Naive thymus-derived CD4-positive, alpha-beta T cell (primary cell): ENCODE measurements at regions not wholly inside any gene's neighbourhood (a gene's known extent, or its start where the extent isn't known, plus 50 kb on each side); places are given as distances from the start of the nearest gene placed in this dataset.
"Not testable (repeated sequence)": the region's sequence is repeated elsewhere in the genome, so short reads cannot be mapped to it uniquely, and the experiment has no call there.

Experiments
- ATAC-seq: fragments of 150-1000 bp; cut with Tn5 transposase; 2 replicates; pipeline ENCODE4 v1.10.0; 2021; ENCODE audit warnings: mild to moderate bottlenecking, moderate library complexity
- CTCF ChIA-PET: fragments of 350-600 bp; sonication (Branson Sonifier 250); formaldehyde crosslinking; loops from one replicate; lab custom pipeline; 2021; ENCODE audit warnings: antibody characterized with exemption; lab: Charles Lee
- POLR2A ChIA-PET: fragments of 350-600 bp; sonication (Branson Sonifier 250); formaldehyde crosslinking; loops from one replicate; lab custom pipeline; 2021; ENCODE audit warnings: antibody characterized with exemption, inconsistent platforms; lab: Charles Lee
- DNase-seq, 9 donors: peaks; one replicate each; pipeline versions ENCODE4 v3.0.0 to v3.0.0-alpha.2; 2020 to 2022; ENCODE audit warnings: mixed read lengths in 1 of 9
- H3K27ac ChIP-seq: one replicate; pipeline ENCODE4 v1.7.0; 2013; ENCODE audit warnings: mild to moderate bottlenecking, low read depth, low read length, moderate library complexity
- H3K27me3 ChIP-seq, 2 donors: one replicate each; pipeline ENCODE4 v1.7.0; 2013; ENCODE audit warnings: low read length in 2 of 2, mild to moderate bottlenecking in 2 of 2, moderate library complexity in 2 of 2; ENCODE audit not compliant: control insufficient read depth in 2 of 2, insufficient read depth in 2 of 2
- H3K36me3 ChIP-seq, 3 experiments: 1 replicate in 2 of 3; 2 replicates in 1 of 3; pipeline ENCODE4 v1.7.0; 2013; ENCODE audit warnings: low read length in 3 of 3, mild to moderate bottlenecking in 3 of 3, moderate library complexity in 1 of 3; ENCODE audit not compliant: insufficient read depth in 3 of 3, control insufficient read depth in 2 of 3
- H3K4me1 ChIP-seq, 2 donors: one replicate each; pipeline ENCODE4 v1.7.0; 2013; ENCODE audit warnings: low read length in 2 of 2, mild to moderate bottlenecking in 2 of 2, moderate library complexity in 1 of 2; ENCODE audit not compliant: control insufficient read depth in 2 of 2, insufficient read depth in 2 of 2
- H3K4me3 ChIP-seq: 2 replicates; pipeline ENCODE4 v1.7.0; 2013; ENCODE audit warnings: mild to moderate bottlenecking, low read length
- H3K9me3 ChIP-seq, 3 experiments: 1 replicate in 2 of 3; 2 replicates in 1 of 3; pipeline ENCODE4 v1.7.0; 2013; ENCODE audit warnings: low read length in 3 of 3; ENCODE audit not compliant: control insufficient read depth in 2 of 3
- H3K27ac Mint-ChIP-seq, 9 donors: one replicate each; pipeline ENCODE4 v1.8.0; 2020 to 2022; ENCODE audit warnings: mixed read lengths in 9 of 9, mild to moderate bottlenecking in 8 of 9, moderate library complexity in 5 of 9, inconsistent platforms in 2 of 9
- H3K27me3 Mint-ChIP-seq, 5 donors: one replicate each; pipeline ENCODE4 v1.8.0; 2021 to 2022; ENCODE audit warnings: mixed read lengths in 5 of 5, mild to moderate bottlenecking in 1 of 5
- H3K36me3 Mint-ChIP-seq, 5 donors: one replicate each; pipeline ENCODE4 v1.8.0; 2020 to 2022; ENCODE audit warnings: mixed read lengths in 5 of 5, mild to moderate bottlenecking in 3 of 5, inconsistent platforms in 1 of 5
- H3K4me1 Mint-ChIP-seq, 7 donors: one replicate each; pipeline ENCODE4 v1.8.0; 2020 to 2022; ENCODE audit warnings: mixed read lengths in 7 of 7, mild to moderate bottlenecking in 3 of 7, inconsistent platforms in 1 of 7
- H3K4me3 Mint-ChIP-seq, 10 donors: one replicate each; pipeline ENCODE4 v1.8.0; 2020 to 2022; ENCODE audit warnings: mild to moderate bottlenecking in 10 of 10, mixed read lengths in 10 of 10, moderate library complexity in 6 of 10, inconsistent platforms in 2 of 10
- H3K9me3 Mint-ChIP-seq, 11 donors: one replicate each; pipeline ENCODE4 v1.8.0; 2020 to 2022; ENCODE audit warnings: mixed read lengths in 11 of 11, mild to moderate bottlenecking in 4 of 11, inconsistent platforms in 1 of 11, moderate library complexity in 1 of 11
- intact Hi-C, 2 donors: fragments of 100-400 bp; cut with micrococcal nuclease; formaldehyde crosslinking; loops; one replicate each; pipeline ENCODE4 v1.15.1; 2023

DNA sequence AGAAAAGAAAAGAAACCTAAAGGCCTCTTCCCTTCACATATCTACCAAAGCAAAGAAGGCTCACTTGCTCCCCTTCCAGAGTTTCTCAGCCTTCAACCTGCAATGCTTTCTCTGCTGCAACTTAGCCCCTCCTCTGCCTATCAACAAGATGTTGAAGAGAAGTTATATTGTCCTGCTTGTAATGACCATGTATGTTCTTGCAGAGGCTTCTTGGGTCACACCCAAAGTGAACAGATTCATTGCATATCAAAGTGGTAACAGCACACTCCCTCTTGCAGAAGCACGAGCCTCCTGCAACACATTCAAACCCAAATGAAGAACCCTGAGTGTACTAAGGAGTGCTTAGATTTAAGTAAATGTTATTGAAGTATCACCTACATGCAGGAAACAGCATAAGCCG lies 494.3 kb downstream of the NTRK2 start:
- no peaks in the 10 kb centered on the region for H3K27me3 ChIP-seq
- no peaks in the 10 kb centered on the region for H3K36me3 ChIP-seq
- intact Hi-C loops: no loop called here
- no peaks in the 10 kb centered on the region for H3K4me1 ChIP-seq
- POLR2A ChIA-PET: no interaction called here
- H3K4me3 Mint-ChIP-seq: no peak overlapping the region
- H3K4me1 Mint-ChIP-seq: no peaks in the 10 kb centered on the region
- CTCF ChIA-PET: no interaction called here
- peaks cover 0 to 18% (median 0%) of the 10 kb centered on the region in 5 donors for H3K27me3 Mint-ChIP-seq
- ATAC-seq (no peak), DNase-seq (no peak)
- no peak overlapping the region for H3K27ac ChIP-seq
- peaks cover 0 to 18% (median 2%) of the 10 kb centered on the region in 11 donors for H3K9me3 Mint-ChIP-seq
- no peak overlapping the region for H3K27ac Mint-ChIP-seq
- no peaks in the 10 kb centered on the region for H3K9me3 ChIP-seq
- no peak overlapping the region for H3K4me3 ChIP-seq
- H3K36me3 Mint-ChIP-seq: no peaks in the 10 kb centered on the region

- no peak overlapping the region for H3K27ac Mint-ChIP-seq
- no peak for ATAC-seq
Measured at GRCh38 chr9:85163415-85163814, 493.9 kb downstream of the NTRK2 start.

DNA sequence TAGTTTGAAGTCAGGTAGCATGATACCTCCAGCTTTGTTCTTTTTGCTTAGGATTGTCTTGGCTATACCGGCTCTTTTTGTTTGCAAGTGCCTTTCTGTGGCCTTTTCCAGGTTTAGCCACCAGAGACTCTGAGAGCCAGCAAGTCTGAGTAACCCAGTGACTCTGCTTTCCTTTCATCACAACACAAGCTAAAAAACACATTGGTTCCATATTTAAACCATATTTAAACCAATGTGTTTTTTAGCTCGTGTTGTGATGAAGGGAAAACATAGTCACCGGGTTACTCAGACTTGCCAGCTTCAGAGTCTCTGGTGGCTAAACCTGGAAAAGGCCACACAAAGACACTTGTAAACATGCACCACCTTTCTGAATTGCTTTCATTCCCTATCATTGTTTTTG lies 493.3 kb downstream of the NTRK2 start:
- H3K27me3 ChIP-seq: no peaks in the 10 kb centered on the region
- H3K4me1 ChIP-seq: no peaks in the 10 kb centered on the region
- intact Hi-C loops: no loop called here
- no peaks in the 10 kb centered on the region for H3K9me3 ChIP-seq
- ATAC-seq (no peak), DNase-seq (no peak)
- Mint-ChIP-seq H3K4me1 (no peaks in the 10 kb centered on the region), H3K4me3 (no peak overlapping the region), H3K27ac (no peak overlapping the region), H3K9me3 (peaks cover 0 to 18% (median 0%) of the 10 kb centered on the region in 11 donors), H3K36me3 (no peaks in the 10 kb centered on the region), H3K27me3 (peaks cover 0 to 18% (median 0%) of the 10 kb centered on the region in 5 donors)
- no peak overlapping the region for H3K27ac ChIP-seq
- no peak overlapping the region for H3K4me3 ChIP-seq
- CTCF ChIA-PET: no interaction called here
- POLR2A ChIA-PET: no interaction called here
- no peaks in the 10 kb centered on the region for H3K36me3 ChIP-seq

More at GRCh38 chr9:85163415-85163814, 493.9 kb downstream of the NTRK2 start:
- H3K27me3 ChIP-seq: no peaks in the 10 kb centered on the region
- no peak overlapping the region for H3K4me3 ChIP-seq
- no peaks in the 10 kb centered on the region for H3K4me1 ChIP-seq
- Mint-ChIP-seq H3K27me3 (peaks cover 0 to 18% (median 0%) of the 10 kb centered on the region in 5 donors), H3K4me1 (no peaks in the 10 kb centered on the region), H3K36me3 (no peaks in the 10 kb centered on the region), H3K4me3 (no peak overlapping the region), H3K9me3 (peaks cover 0 to 18% (median 2%) of the 10 kb centered on the region in 11 donors)
- ChIA-PET CTCF (no interaction called here), POLR2A (no interaction called here)
- no peak overlapping the region for H3K27ac ChIP-seq
- H3K9me3 ChIP-seq: no peaks in the 10 kb centered on the region
- intact Hi-C loops: no loop called here
- no peaks in the 10 kb centered on the region for H3K36me3 ChIP-seq
- no peak for DNase-seq

DNA sequence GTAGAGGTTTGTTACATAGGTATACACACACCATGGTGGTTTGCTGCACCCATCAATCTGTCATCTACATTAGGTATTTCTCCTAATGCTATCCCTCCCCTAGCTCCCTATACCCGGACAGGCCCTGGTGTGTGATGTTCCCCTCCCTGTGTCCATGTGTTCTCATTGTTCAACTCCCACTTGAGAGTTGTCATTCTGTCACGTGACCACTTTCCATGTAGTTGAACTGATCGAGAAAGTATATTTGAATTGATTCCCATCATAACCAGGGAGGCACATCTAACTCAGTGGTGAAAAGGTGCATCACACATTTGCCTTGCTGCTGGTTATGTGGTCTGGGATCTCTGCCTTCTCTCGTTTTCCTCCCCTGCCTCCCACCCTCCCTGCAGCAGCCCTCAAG lies 491.4 kb downstream of the NTRK2 start:
- H3K27ac ChIP-seq, H3K9me3 ChIP-seq, H3K4me1 Mint-ChIP-seq, intact Hi-C loops, POLR2A ChIA-PET, H3K36me3 Mint-ChIP-seq, H3K36me3 ChIP-seq, H3K4me3 Mint-ChIP-seq, CTCF ChIA-PET, ATAC-seq, H3K27me3 ChIP-seq, H3K27ac Mint-ChIP-seq, DNase-seq, H3K4me1 ChIP-seq, H3K4me3 ChIP-seq: not testable (repeated sequence)
- Mint-ChIP-seq H3K27me3 (peaks cover 0 to 18% (median 4%) of the 10 kb centered on the region in 5 donors), H3K9me3 (peaks cover 0 to 15% (median 0%) of the 10 kb centered on the region in 11 donors)

GRCh38 chr9:85158512-85158911 lies 489.0 kb downstream of the NTRK2 start:
- no peak overlapping the region for H3K27ac Mint-ChIP-seq

GRCh38 chr9:85157772-85158171 lies 488.2 kb downstream of the NTRK2 start:
- no peaks in the 10 kb centered on the region for H3K9me3 ChIP-seq
- Mint-ChIP-seq H3K4me3 (no peak overlapping the region), H3K36me3 (no peaks in the 10 kb centered on the region), H3K9me3 (peaks cover 0 to 5% (median 0%) of the 10 kb centered on the region in 11 donors), H3K27ac (no peak overlapping the region), H3K27me3 (peaks cover 0 to 9% (median 8%) of the 10 kb centered on the region in 5 donors), H3K4me1 (no peaks in the 10 kb centered on the region)
- CTCF ChIA-PET: no interaction called here
- H3K27ac ChIP-seq: no peak overlapping the region
- no peaks in the 10 kb centered on the region for H3K36me3 ChIP-seq
- ATAC-seq: no peak
- H3K4me1 ChIP-seq: no peaks in the 10 kb centered on the region
- no peak for DNase-seq
- intact Hi-C loops: no loop called here
- POLR2A ChIA-PET: no interaction called here
- no peak overlapping the region for H3K4me3 ChIP-seq
- no peaks in the 10 kb centered on the region for H3K27me3 ChIP-seq

More at GRCh38 chr9:85158512-85158911, 489.0 kb downstream of the NTRK2 start:
- H3K9me3 ChIP-seq: no peaks in the 10 kb centered on the region
- intact Hi-C loops: no loop called here
- ATAC-seq (no peak), DNase-seq (no peak)
- no peaks in the 10 kb centered on the region for H3K4me1 Mint-ChIP-seq
- H3K4me3 ChIP-seq: no peak overlapping the region
- no peaks in the 10 kb centered on the region for H3K36me3 ChIP-seq
- H3K27ac ChIP-seq: no peak overlapping the region
- H3K36me3 Mint-ChIP-seq: no peaks in the 10 kb centered on the region
- H3K4me1 ChIP-seq: no peaks in the 10 kb centered on the region
- ChIA-PET POLR2A (no interaction called here), CTCF (no interaction called here)
- H3K9me3 Mint-ChIP-seq: peaks cover 0 to 5% (median 0%) of the 10 kb centered on the region in 11 donors
- H3K27me3 Mint-ChIP-seq: peaks cover 0 to 14% (median 8%) of the 10 kb centered on the region in 5 donors
- no peaks in the 10 kb centered on the region for H3K27me3 ChIP-seq
- no peak overlapping the region for H3K4me3 Mint-ChIP-seq

DNA sequence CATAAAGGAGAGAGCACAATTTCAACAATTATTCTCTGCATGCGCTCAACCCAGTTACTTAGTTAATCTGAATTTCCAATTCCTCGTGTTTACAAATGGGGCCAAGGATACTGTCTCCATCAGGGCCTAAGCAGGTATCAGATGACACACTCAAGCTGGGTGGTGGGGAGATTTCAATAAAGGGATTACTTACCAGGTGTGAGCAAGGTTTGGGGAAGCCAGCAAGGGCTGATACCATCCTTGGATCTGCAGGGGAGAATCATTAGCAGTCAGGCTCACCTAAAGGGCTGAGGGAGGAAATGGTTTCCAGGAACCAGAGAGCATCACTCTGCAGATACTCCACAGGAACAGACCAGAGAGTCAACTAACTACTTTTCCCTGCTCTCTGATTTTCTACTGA lies 487.1 kb downstream of the NTRK2 start:
- Mint-ChIP-seq H3K27ac (no peak overlapping the region), H3K4me1 (no peaks in the 10 kb centered on the region), H3K27me3 (peaks cover 0 to 9% (median 6%) of the 10 kb centered on the region in 5 donors), H3K4me3 (no peak overlapping the region), H3K9me3 (peaks cover 0 to 5% (median 0%) of the 10 kb centered on the region in 11 donors), H3K36me3 (no peaks in the 10 kb centered on the region)
- H3K9me3 ChIP-seq: no peaks in the 10 kb centered on the region
- H3K27me3 ChIP-seq: no peaks in the 10 kb centered on the region
- DNase-seq (no peak), ATAC-seq (no peak)
- intact Hi-C loops: no loop called here
- POLR2A ChIA-PET: no interaction called here
- no peaks in the 10 kb centered on the region for H3K4me1 ChIP-seq
- CTCF ChIA-PET: no interaction called here
- no peak overlapping the region for H3K4me3 ChIP-seq
- no peak overlapping the region for H3K27ac ChIP-seq
- no peaks in the 10 kb centered on the region for H3K36me3 ChIP-seq
